Naive thymus-derived CD4-positive, alpha-beta T cell (primary cell): ENCODE measurements at regions not wholly inside any gene's neighbourhood (a gene's known extent, or its start where the extent isn't known, plus 50 kb on each side); places are given as distances from the start of the nearest gene placed in this dataset.

Experiments
- ATAC-seq: fragments of 150-1000 bp; cut with Tn5 transposase; 2 replicates; pipeline ENCODE4 v1.10.0; 2021; ENCODE audit warnings: mild to moderate bottlenecking, moderate library complexity
- CTCF ChIA-PET: fragments of 350-600 bp; sonication (Branson Sonifier 250); formaldehyde crosslinking; loops from one replicate; lab custom pipeline; 2021; ENCODE audit warnings: antibody characterized with exemption; lab: Charles Lee
- POLR2A ChIA-PET: fragments of 350-600 bp; sonication (Branson Sonifier 250); formaldehyde crosslinking; loops from one replicate; lab custom pipeline; 2021; ENCODE audit warnings: antibody characterized with exemption, inconsistent platforms; lab: Charles Lee
- DNase-seq, 9 donors: peaks; one replicate each; pipeline versions ENCODE4 v3.0.0 to v3.0.0-alpha.2; 2020 to 2022; ENCODE audit warnings: mixed read lengths in 1 of 9
- H3K27ac ChIP-seq: one replicate; pipeline ENCODE4 v1.7.0; 2013; ENCODE audit warnings: mild to moderate bottlenecking, low read depth, low read length, moderate library complexity
- H3K27me3 ChIP-seq, 2 donors: one replicate each; pipeline ENCODE4 v1.7.0; 2013; ENCODE audit warnings: low read length in 2 of 2, mild to moderate bottlenecking in 2 of 2, moderate library complexity in 2 of 2; ENCODE audit not compliant: control insufficient read depth in 2 of 2, insufficient read depth in 2 of 2
- H3K36me3 ChIP-seq, 3 experiments: 1 replicate in 2 of 3; 2 replicates in 1 of 3; pipeline ENCODE4 v1.7.0; 2013; ENCODE audit warnings: low read length in 3 of 3, mild to moderate bottlenecking in 3 of 3, moderate library complexity in 1 of 3; ENCODE audit not compliant: insufficient read depth in 3 of 3, control insufficient read depth in 2 of 3
- H3K4me1 ChIP-seq, 2 donors: one replicate each; pipeline ENCODE4 v1.7.0; 2013; ENCODE audit warnings: low read length in 2 of 2, mild to moderate bottlenecking in 2 of 2, moderate library complexity in 1 of 2; ENCODE audit not compliant: control insufficient read depth in 2 of 2, insufficient read depth in 2 of 2
- H3K4me3 ChIP-seq: 2 replicates; pipeline ENCODE4 v1.7.0; 2013; ENCODE audit warnings: mild to moderate bottlenecking, low read length
- H3K9me3 ChIP-seq, 3 experiments: 1 replicate in 2 of 3; 2 replicates in 1 of 3; pipeline ENCODE4 v1.7.0; 2013; ENCODE audit warnings: low read length in 3 of 3; ENCODE audit not compliant: control insufficient read depth in 2 of 3
- H3K27ac Mint-ChIP-seq, 9 donors: one replicate each; pipeline ENCODE4 v1.8.0; 2020 to 2022; ENCODE audit warnings: mixed read lengths in 9 of 9, mild to moderate bottlenecking in 8 of 9, moderate library complexity in 5 of 9, inconsistent platforms in 2 of 9
- H3K27me3 Mint-ChIP-seq, 5 donors: one replicate each; pipeline ENCODE4 v1.8.0; 2021 to 2022; ENCODE audit warnings: mixed read lengths in 5 of 5, mild to moderate bottlenecking in 1 of 5
- H3K36me3 Mint-ChIP-seq, 5 donors: one replicate each; pipeline ENCODE4 v1.8.0; 2020 to 2022; ENCODE audit warnings: mixed read lengths in 5 of 5, mild to moderate bottlenecking in 3 of 5, inconsistent platforms in 1 of 5
- H3K4me1 Mint-ChIP-seq, 7 donors: one replicate each; pipeline ENCODE4 v1.8.0; 2020 to 2022; ENCODE audit warnings: mixed read lengths in 7 of 7, mild to moderate bottlenecking in 3 of 7, inconsistent platforms in 1 of 7
- H3K4me3 Mint-ChIP-seq, 10 donors: one replicate each; pipeline ENCODE4 v1.8.0; 2020 to 2022; ENCODE audit warnings: mild to moderate bottlenecking in 10 of 10, mixed read lengths in 10 of 10, moderate library complexity in 6 of 10, inconsistent platforms in 2 of 10
- H3K9me3 Mint-ChIP-seq, 11 donors: one replicate each; pipeline ENCODE4 v1.8.0; 2020 to 2022; ENCODE audit warnings: mixed read lengths in 11 of 11, mild to moderate bottlenecking in 4 of 11, inconsistent platforms in 1 of 11, moderate library complexity in 1 of 11
- intact Hi-C, 2 donors: fragments of 100-400 bp; cut with micrococcal nuclease; formaldehyde crosslinking; loops; one replicate each; pipeline ENCODE4 v1.15.1; 2023

DNA sequence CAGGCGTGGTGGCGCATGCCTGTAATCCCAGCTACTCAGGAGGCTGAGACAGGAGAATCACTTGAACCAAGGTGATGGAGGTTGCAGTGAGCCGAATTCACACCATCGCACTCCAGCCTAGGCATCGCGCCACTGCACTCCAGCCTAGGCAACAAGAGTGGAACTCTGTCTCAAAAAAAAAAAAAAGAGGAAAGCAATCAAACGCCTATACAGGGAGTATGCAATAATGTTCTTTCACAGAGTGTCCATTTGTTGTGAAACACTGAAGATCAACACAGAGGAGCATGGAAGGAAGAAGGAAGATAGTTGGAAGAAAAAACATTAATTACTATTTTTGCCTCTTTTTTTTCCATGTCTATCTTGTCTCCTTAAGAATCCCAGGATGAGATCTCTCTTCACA lies 113.4 kb downstream of the FBXO8 start:
- Mint-ChIP-seq H3K27ac (no peak overlapping the region), H3K9me3 (peaks cover 0 to 5% (median 0%) of the 10 kb centered on the region in 11 donors), H3K36me3 (no peaks in the 10 kb centered on the region), H3K4me3 (no peak overlapping the region), H3K4me1 (no peaks in the 10 kb centered on the region), H3K27me3 (peaks cover 3 to 42% (median 24%) of the 10 kb centered on the region in 5 donors)
- POLR2A ChIA-PET = no interaction called here
- Histone ChIP-seq H3K36me3 (no peaks in the 10 kb centered on the region), H3K9me3 (no peaks in the 10 kb centered on the region), H3K27me3 (peaks cover 0 to 3% of the 10 kb centered on the region in 2 donors), H3K4me3 (no peak overlapping the region), H3K27ac (no peak overlapping the region), H3K4me1 (no peaks in the 10 kb centered on the region)
- CTCF ChIA-PET = no interaction called here
- no peak for ATAC-seq
- intact Hi-C loops = no loop called here
- no peak for DNase-seq

DNA sequence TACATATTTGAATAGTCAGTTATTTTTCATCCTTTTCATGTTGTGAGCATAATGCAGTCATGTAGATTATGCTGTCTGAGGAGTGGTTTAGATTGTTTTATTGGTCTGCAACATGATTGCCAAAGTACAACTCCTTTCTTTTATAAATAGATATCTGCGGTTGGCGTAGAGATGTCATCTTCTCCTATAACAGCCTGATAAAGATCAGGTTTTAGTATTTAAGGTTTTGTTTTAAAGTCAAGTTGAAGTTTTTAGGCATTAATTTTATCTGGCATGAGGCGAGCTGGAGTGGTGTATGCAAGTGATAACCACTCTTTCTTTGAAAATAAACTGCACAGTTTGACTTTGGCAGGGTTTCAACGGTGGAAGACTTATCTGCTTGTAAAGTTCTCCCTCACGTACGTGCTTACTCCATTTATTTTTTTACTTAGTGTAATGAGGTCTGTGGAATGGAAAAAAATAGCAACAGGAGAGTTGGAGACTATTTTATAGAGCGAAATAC lies 126.3 kb downstream of the FBXO8 start:
- ATAC-seq (no peak), DNase-seq (no peak)
- no peaks in the 10 kb centered on the region for H3K9me3 ChIP-seq
- intact Hi-C loops = loop anchor here in 1 of 2 donors (2.0 kb wide), 1 partner anchor 838 kb away; no protein-coding TSS in a partner anchor
- H3K36me3 ChIP-seq = no peaks in the 10 kb centered on the region
- no peaks in the 10 kb centered on the region for H3K27me3 ChIP-seq
- Mint-ChIP-seq H3K9me3 (no peaks in the 10 kb centered on the region), H3K4me3 (no peak overlapping the region), H3K27ac (no peak overlapping the region), H3K27me3 (peaks cover 2 to 42% (median 33%) of the 10 kb centered on the region in 5 donors), H3K36me3 (no peaks in the 10 kb centered on the region), H3K4me1 (no peaks in the 10 kb centered on the region)
- ChIA-PET POLR2A (no interaction called here), CTCF (no interaction called here)
- no peak overlapping the region for H3K27ac ChIP-seq
- no peaks in the 10 kb centered on the region for H3K4me1 ChIP-seq
- H3K4me3 ChIP-seq = no peak overlapping the region

DNA sequence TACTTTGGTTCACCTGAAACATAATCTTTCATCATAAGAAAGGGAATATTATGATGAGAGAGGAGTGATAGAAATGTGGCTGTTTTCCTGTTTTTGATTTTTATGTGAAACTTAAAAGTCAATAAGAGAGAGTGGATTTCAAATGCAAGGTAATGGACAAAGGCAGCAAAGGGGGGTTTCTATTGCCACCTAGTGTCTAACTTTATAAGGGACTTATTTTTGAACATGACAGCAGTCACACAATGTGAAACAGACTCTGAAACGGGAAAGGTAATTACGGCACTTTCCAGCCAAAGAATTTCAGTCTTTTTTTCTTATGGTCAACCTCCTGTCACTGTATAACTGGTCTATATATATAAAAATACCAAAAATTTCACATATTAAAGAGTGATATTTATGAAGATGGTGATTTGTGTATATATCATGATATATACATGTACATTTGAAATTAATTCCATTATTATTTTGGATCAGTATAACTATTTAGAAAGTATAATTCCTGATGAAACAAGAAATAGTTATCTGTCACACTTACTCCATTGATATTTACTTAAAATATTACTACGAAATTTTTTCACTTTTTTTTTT lies 127.1 kb downstream of the FBXO8 start:
- DNase-seq (peak in 3 of 9 donors; percentile 6 to 18 (median 14)), ATAC-seq (peak; percentile 31)
- no peak overlapping the region for H3K27ac ChIP-seq
- H3K36me3 Mint-ChIP-seq = no peaks in the 10 kb centered on the region
- no peak overlapping the region for H3K27ac Mint-ChIP-seq
- H3K9me3 ChIP-seq = no peaks in the 10 kb centered on the region
- ChIA-PET POLR2A (no interaction called here), CTCF (no interaction called here)
- H3K4me3 ChIP-seq = no peak overlapping the region
- intact Hi-C loops = loop anchor here (1.0 to 2.0 kb wide), 4 partner anchors 163 to 838 kb away; no protein-coding TSS in a partner anchor
- no peaks in the 10 kb centered on the region for H3K36me3 ChIP-seq
- H3K4me1 Mint-ChIP-seq = no peaks in the 10 kb centered on the region
- H3K4me1 ChIP-seq = no peaks in the 10 kb centered on the region
- H3K27me3 Mint-ChIP-seq = peaks cover 2 to 44% (median 33%) of the 10 kb centered on the region in 5 donors
- no peak overlapping the region for H3K4me3 Mint-ChIP-seq
- no peaks in the 10 kb centered on the region for H3K27me3 ChIP-seq
- no peaks in the 10 kb centered on the region for H3K9me3 Mint-ChIP-seq

DNA sequence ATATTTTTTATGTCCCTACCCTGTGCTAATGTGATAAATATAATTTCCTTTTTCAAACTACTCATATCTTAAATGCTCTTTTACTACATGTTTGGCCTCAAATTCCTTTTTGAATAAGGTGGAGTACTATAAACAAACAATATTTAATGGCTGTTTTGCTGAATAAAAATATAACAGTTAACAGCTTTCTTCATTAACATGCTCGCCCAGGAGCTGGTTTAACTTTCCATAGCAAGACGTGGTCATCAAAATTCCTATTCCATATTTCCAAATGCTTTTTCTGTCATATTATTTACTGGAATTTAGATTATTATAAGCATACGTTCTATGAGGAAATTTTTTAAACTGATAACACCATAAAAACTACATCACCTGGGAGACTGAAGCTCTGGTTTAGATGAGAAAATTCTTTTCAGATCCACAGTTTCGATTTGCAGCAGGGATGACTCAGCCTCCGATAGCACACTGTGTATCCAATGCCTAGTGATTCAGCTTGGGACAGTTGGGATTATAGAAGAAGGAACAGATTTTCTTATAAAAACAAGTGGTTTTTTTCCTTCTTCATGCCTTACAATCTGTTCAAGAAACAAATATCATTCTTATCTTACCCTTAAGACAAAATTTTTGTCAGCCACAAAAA lies 129.1 kb downstream of the FBXO8 start:
- Histone ChIP-seq H3K36me3 (no peaks in the 10 kb centered on the region), H3K27ac (no peak overlapping the region), H3K4me1 (no peaks in the 10 kb centered on the region), H3K4me3 (no peak overlapping the region), H3K9me3 (no peaks in the 10 kb centered on the region), H3K27me3 (no peaks in the 10 kb centered on the region)
- no peaks in the 10 kb centered on the region for H3K9me3 Mint-ChIP-seq
- no peak overlapping the region for H3K27ac Mint-ChIP-seq
- ATAC-seq = no peak
- CTCF ChIA-PET = no interaction called here
- POLR2A ChIA-PET = no interaction called here
- intact Hi-C loops = no loop called here
- no peak overlapping the region for H3K4me3 Mint-ChIP-seq
- no peaks in the 10 kb centered on the region for H3K36me3 Mint-ChIP-seq
- H3K27me3 Mint-ChIP-seq = peaks cover 10 to 50% (median 36%) of the 10 kb centered on the region in 5 donors
- no peak for DNase-seq
- H3K4me1 Mint-ChIP-seq = no peaks in the 10 kb centered on the region

DNA sequence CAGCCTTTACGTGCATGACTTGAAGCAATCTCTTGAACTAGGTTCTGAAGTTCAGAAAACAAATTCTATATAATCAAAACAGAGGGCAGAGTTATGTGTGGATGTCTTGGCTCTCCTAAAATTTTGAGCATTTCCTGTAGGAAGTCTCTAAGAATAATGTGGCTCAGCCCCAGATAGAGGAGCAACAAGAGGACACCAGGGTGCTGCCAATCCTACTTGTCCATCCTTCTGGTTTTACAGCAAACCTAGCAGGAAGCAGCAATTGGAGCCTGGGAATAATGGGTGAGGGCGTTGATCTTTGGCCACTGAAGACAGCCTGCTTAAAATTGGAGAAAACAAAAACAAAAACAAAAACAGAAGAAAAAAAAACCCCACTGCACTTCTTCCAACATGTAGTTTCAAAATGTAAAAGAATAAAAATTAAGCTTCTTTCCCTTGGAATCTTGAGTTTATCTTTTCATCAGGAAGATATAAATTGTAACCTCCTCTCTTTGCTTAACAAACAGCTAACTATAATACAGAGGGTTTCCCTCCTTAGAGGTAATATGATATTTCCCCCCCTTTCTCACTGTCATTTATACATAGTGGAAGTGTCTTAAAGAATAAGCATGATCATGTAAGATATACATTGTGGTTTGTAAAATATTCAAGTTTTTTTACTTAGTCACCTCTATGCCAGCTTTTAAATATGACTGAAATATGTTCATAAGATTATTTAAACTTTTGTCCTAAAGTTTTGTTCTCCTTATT lies 130.6 kb downstream of the FBXO8 start:
- Histone ChIP-seq H3K4me3 (no peak overlapping the region), H3K27me3 (no peaks in the 10 kb centered on the region), H3K27ac (no peak overlapping the region), H3K36me3 (no peaks in the 10 kb centered on the region), H3K4me1 (no peaks in the 10 kb centered on the region), H3K9me3 (no peaks in the 10 kb centered on the region)
- Mint-ChIP-seq H3K4me1 (no peaks in the 10 kb centered on the region), H3K4me3 (no peak overlapping the region), H3K36me3 (no peaks in the 10 kb centered on the region), H3K27me3 (peaks cover 12 to 48% (median 41%) of the 10 kb centered on the region in 5 donors), H3K27ac (no peak overlapping the region), H3K9me3 (no peaks in the 10 kb centered on the region)
- POLR2A ChIA-PET = no interaction called here
- no peak for DNase-seq
- no peak for ATAC-seq
- intact Hi-C loops = no loop called here
- CTCF ChIA-PET = no interaction called here

DNA sequence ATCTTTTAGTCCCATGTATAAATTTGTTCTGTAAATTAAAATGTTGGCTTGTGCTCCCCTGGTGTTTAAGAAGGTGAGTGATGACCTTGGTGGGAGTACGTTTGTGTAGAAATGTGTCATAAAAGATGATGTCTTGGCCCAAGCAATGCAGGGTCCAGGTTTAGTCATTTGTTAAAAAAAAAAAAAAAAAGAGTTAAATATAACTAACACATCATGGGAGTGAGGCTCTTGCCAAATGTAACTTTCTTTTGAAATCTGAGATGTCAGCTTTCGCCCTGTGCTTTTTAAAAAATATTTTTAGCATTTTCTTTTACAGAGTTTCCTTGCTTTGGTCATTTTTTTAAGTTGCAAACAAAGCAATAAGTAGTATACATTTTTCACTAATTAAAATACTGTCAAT lies 135.6 kb downstream of the FBXO8 start:
- intact Hi-C loops = no loop called here
- CTCF ChIA-PET = no interaction called here
- H3K4me1 ChIP-seq = no peaks in the 10 kb centered on the region
- H3K4me3 ChIP-seq = no peak overlapping the region
- H3K36me3 ChIP-seq = no peaks in the 10 kb centered on the region
- peaks cover 0 to 1% (median 0%) of the 10 kb centered on the region in 11 donors for H3K9me3 Mint-ChIP-seq
- no peak overlapping the region for H3K27ac Mint-ChIP-seq
- no peaks in the 10 kb centered on the region for H3K36me3 Mint-ChIP-seq
- no peaks in the 10 kb centered on the region for H3K4me1 Mint-ChIP-seq
- no peak overlapping the region for H3K4me3 Mint-ChIP-seq
- no peaks in the 10 kb centered on the region for H3K27me3 ChIP-seq
- H3K27me3 Mint-ChIP-seq = peaks cover 18 to 47% (median 32%) of the 10 kb centered on the region in 5 donors
- H3K27ac ChIP-seq = no peak overlapping the region
- no peaks in the 10 kb centered on the region for H3K9me3 ChIP-seq
- POLR2A ChIA-PET = no interaction called here
- no peak for DNase-seq
- no peak for ATAC-seq
